SK-N-SH (cell line): ENCODE measurements at regions not wholly inside any gene's neighbourhood (a gene's known extent, or its start where the extent isn't known, plus 50 kb on each side); places are given as distances from the start of the nearest gene placed in this dataset.

Source experiments
- CTCF ChIA-PET: fragments of 300-600, 350-600 bp; formaldehyde crosslinking; extraction: SDS; loops from one replicate; lab custom pipeline; 2021; lab: Yijun Ruan, JAX
- POLR2A ChIA-PET: fragments of 350-600 bp; sonication (Branson Sonifier 250); formaldehyde crosslinking; extraction: SDS; loops from one replicate; lab custom pipeline; 2020; ENCODE audit warnings: antibody characterized with exemption, inconsistent platforms; lab: Yijun Ruan, JAX
- DNase-seq: peaks from one replicate; pipeline ENCODE4 v3.0.0; 2012
- H2AFZ ChIP-seq: fragments of 200-600 bp; sonication (generic); 2 replicates; pipeline ENCODE4 v1.8.1; 2016; ENCODE audit warnings: antibody characterized with exemption, mild to moderate bottlenecking, low read depth
- H3F3A ChIP-seq: fragments of 200-600 bp; sonication (generic); replicated peaks from 2 replicates; pipeline ENCODE3; 2016; ENCODE audit warnings: antibody characterized with exemption, mild to moderate bottlenecking; ENCODE audit not compliant: insufficient read depth
- H3K27ac ChIP-seq, 2 experiments: fragments of 200-500 bp in 1 of 2; fragments of 200-600 bp in 1 of 2; sonication (Bioruptor generic) in 1 of 2; sonication (generic), shearing (Covaris generic) in 1 of 2; 2 replicates each; pipeline versions ENCODE4 v1.5.1 to v1.6.1; 2014 to 2016; ENCODE audit warnings: low read depth in 2 of 2, inconsistent platforms in 1 of 2, low read length in 1 of 2, mild to moderate bottlenecking in 1 of 2, mixed read lengths in 1 of 2
- H3K27me3 ChIP-seq: fragments of 200-600 bp; sonication (generic), shearing (Covaris generic); 2 replicates; pipeline ENCODE4 v1.6.1; 2016; ENCODE audit warnings: mixed run types; ENCODE audit not compliant: insufficient read depth
- H3K36me3 ChIP-seq, 2 experiments: fragments of 200-500 bp in 1 of 2; fragments of 200-600 bp in 1 of 2; sonication (Bioruptor generic) in 1 of 2; sonication (generic) in 1 of 2; replicated peaks in 1 of 2; 2 replicates each; pipeline versions ENCODE3 to v1.5.1; 2014 to 2016; ENCODE audit warnings: low read length in 1 of 2, mild to moderate bottlenecking in 1 of 2; ENCODE audit not compliant: insufficient read depth in 2 of 2, control insufficient read depth in 1 of 2
- H3K4me1 ChIP-seq, 2 experiments: fragments of 200-500 bp in 1 of 2; fragments of 200-600 bp in 1 of 2; sonication (Bioruptor generic) in 1 of 2; sonication (generic), shearing (Covaris generic) in 1 of 2; 2 replicates each; pipeline versions ENCODE4 v1.5.1 to v1.6.1; 2014 to 2016; ENCODE audit warnings: low read depth in 1 of 2, low read length in 1 of 2, mixed run types in 1 of 2; ENCODE audit not compliant: insufficient read depth in 2 of 2, control insufficient read depth in 1 of 2
- H3K4me2 ChIP-seq: fragments of 200-600 bp; sonication (generic), shearing (Covaris generic); 2 replicates; pipeline ENCODE4 v1.6.1; 2017; ENCODE audit warnings: mixed run types
- H3K4me3 ChIP-seq, 2 experiments: fragments of 200-500 bp in 1 of 2; fragments of 200-600 bp in 1 of 2; sonication (Bioruptor generic) in 1 of 2; sonication (generic), shearing (Covaris generic) in 1 of 2; 2 replicates each; pipeline versions ENCODE4 v1.5.1 to v1.8.1; 2014 to 2016; ENCODE audit warnings: low read depth in 2 of 2, inconsistent platforms in 1 of 2, low read length in 1 of 2, mild to moderate bottlenecking in 1 of 2, mixed read lengths in 1 of 2, moderate library complexity in 1 of 2
- H3K79me2 ChIP-seq: fragments of 200-600 bp; sonication (generic); 2 replicates; pipeline ENCODE4 v1.8.1; 2017; ENCODE audit warnings: mild to moderate bottlenecking; ENCODE audit not compliant: insufficient read depth
- H3K9ac ChIP-seq: fragments of 200-600 bp; sonication (generic); 2 replicates; pipeline ENCODE4 v1.6.1; 2017; ENCODE audit warnings: mixed run types
- H3K9me2 ChIP-seq: fragments of 200-600 bp; sonication (generic); 2 replicates; pipeline ENCODE4 v1.6.1; 2017; ENCODE audit warnings: mixed run types
- H3K9me3 ChIP-seq: fragments of 200-600 bp; sonication (generic); 2 replicates; pipeline ENCODE4 v1.6.1; 2017; ENCODE audit warnings: mixed run types, mild to moderate bottlenecking, moderate library complexity
- H4K20me1 ChIP-seq: fragments of 200-600 bp; sonication (generic); 2 replicates; pipeline ENCODE4 v1.6.1; 2017; ENCODE audit warnings: mild to moderate bottlenecking, mixed run types; ENCODE audit not compliant: insufficient read depth
- CHD2 ChIP-seq: fragments of 150-350 bp; IDR thresholded peaks from 2 replicates; pipeline ENCODE4 v1.6.1; 2018; ENCODE audit warnings: low read length; ENCODE audit not compliant: partially characterized antibody
- CTCF ChIP-seq: fragments of 200-600 bp; sonication (generic); IDR thresholded peaks from 2 replicates; pipeline ENCODE4 v1.6.1; 2017; ENCODE audit warnings: antibody characterized with exemption, mild to moderate bottlenecking, moderate library complexity
- ELF1 ChIP-seq: IDR thresholded peaks from 2 replicates; pipeline ENCODE4 v1.4.0; 2012
- EP300 ChIP-seq, 2 experiments: IDR thresholded peaks; 2 replicates each; pipeline versions ENCODE4 v1.4.0 to v1.6.1; 2012; ENCODE audit warnings: borderline replicate concordance in 1 of 2, low read depth in 1 of 2, low read length in 1 of 2
- EZH2phosphoT487 ChIP-seq: fragments of 200-600 bp; sonication (generic); IDR thresholded peaks from 2 replicates; pipeline ENCODE4 v1.6.1; 2017; ENCODE audit warnings: low read depth, mixed run types, mild to moderate bottlenecking, antibody characterized with exemption, moderate library complexity, borderline replicate concordance
- FOXJ3 ChIP-seq: sonication (generic); formaldehyde crosslinking; IDR thresholded peaks from 2 replicates; pipeline ENCODE4 v1.5.1; 2020; ENCODE audit warnings: mild to moderate bottlenecking, missing genetic modification reagents
- GATA2 ChIP-seq: sonication (generic); formaldehyde crosslinking; IDR thresholded peaks from 2 replicates; pipeline ENCODE4 v1.5.0; 2020; ENCODE audit warnings: mild to moderate bottlenecking, missing genetic modification reagents
- MEF2A ChIP-seq: IDR thresholded peaks from 2 replicates; pipeline ENCODE4 v1.4.0; 2012; ENCODE audit warnings: low read depth, borderline replicate concordance
- MXI1 ChIP-seq: IDR thresholded peaks from 2 replicates; pipeline ENCODE4 v1.6.1; 2012; ENCODE audit warnings: mild to moderate bottlenecking, low read depth, low read length, improper control_type of control experiment
- NRF1 ChIP-seq: IDR thresholded peaks from 2 replicates; pipeline ENCODE4 v1.6.1; 2012; ENCODE audit warnings: low read depth, mild to moderate bottlenecking, low read length
- POLR2AphosphoS5 ChIP-seq: IDR thresholded peaks from 2 replicates; pipeline ENCODE4 v1.6.1; 2012; ENCODE audit warnings: low read depth, low read length
- RAD21 ChIP-seq: IDR thresholded peaks from 2 replicates; pipeline ENCODE4 v1.6.1; 2012; ENCODE audit warnings: mild to moderate bottlenecking, low read length
- RCOR1 ChIP-seq: fragments of 150-350 bp; IDR thresholded peaks from 2 replicates; pipeline ENCODE4 v1.6.1; 2017; ENCODE audit warnings: antibody characterized with exemption, low read length
- RFX5 ChIP-seq: IDR thresholded peaks from 2 replicates; pipeline ENCODE4 v1.6.1; 2012; ENCODE audit warnings: mild to moderate bottlenecking, improper control_type of control experiment, low read length
- RXRA ChIP-seq: IDR thresholded peaks from 2 replicates; pipeline ENCODE4 v1.4.0; 2012; ENCODE audit warnings: low read depth, mild to moderate bottlenecking, borderline replicate concordance
- SIN3A ChIP-seq: IDR thresholded peaks from 2 replicates; pipeline ENCODE4 v1.6.1; 2012; ENCODE audit warnings: low read depth, mild to moderate bottlenecking, low read length, moderate library complexity, borderline replicate concordance
- TCF12 ChIP-seq: IDR thresholded peaks from 2 replicates; pipeline ENCODE4 v1.4.0; 2012
- USF1 ChIP-seq: IDR thresholded peaks from 2 replicates; pipeline ENCODE4 v1.4.0; 2012; ENCODE audit warnings: low read depth, borderline replicate concordance
- YY1 ChIP-seq: IDR thresholded peaks from 2 replicates; pipeline ENCODE4 v1.4.0; 2012; ENCODE audit warnings: low read depth, mild to moderate bottlenecking
- WGBS: methylation state at CpG from one replicate; pipeline ENCODE4 v1.1.6; 2017; ENCODE audit warnings: low lambda C conversion rate; 5-methylcytosine and 5-hydroxymethylcytosine counted together
- TF ChIP-seq, protein P1 (sequence below): IDR thresholded peaks from 2 replicates; pipeline ENCODE4 v1.6.1; 2012; ENCODE audit warnings: mild to moderate bottlenecking, low read depth, low read length, moderate library complexity
- TF ChIP-seq, protein P2 (sequence below): fragments of 150-350 bp; IDR thresholded peaks from 2 replicates; pipeline ENCODE4 v1.6.1; 2017; ENCODE audit warnings: antibody characterized with exemption, low read length, low read depth, borderline replicate concordance

DNA sequence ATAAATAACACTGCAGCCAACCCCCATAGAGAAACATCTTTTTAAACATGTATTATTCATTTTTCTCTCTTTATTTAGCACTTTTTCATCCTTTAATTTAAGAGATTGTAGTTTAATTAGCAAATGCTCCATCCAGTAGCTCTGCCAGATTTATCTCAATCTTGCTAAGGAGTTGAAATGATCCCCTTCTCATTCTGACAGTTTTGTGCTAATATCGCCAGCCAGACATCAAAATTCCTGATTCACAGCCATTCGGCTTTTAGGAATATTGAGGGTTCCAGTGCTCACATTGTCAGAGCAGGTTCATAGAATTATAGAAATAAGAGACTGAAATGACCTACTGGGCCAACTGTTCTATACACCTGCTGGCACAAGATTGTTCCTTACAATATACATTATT lies 77.8 kb downstream of the CASP12 start (continued):
- TF ChIP-seq RXRA (no peak), EZH2phosphoT487 (no peak), NRF1 (no peak), CHD2 (no peak), MEF2A (no peak), CTCF (no peak), YY1 (no peak), GATA2 (no peak), RAD21 (no peak), SIN3A (no peak), RCOR1 (no peak), MXI1 (no peak)
- TF ChIP-seq, all 33 proteins: peak for 0

DNA sequence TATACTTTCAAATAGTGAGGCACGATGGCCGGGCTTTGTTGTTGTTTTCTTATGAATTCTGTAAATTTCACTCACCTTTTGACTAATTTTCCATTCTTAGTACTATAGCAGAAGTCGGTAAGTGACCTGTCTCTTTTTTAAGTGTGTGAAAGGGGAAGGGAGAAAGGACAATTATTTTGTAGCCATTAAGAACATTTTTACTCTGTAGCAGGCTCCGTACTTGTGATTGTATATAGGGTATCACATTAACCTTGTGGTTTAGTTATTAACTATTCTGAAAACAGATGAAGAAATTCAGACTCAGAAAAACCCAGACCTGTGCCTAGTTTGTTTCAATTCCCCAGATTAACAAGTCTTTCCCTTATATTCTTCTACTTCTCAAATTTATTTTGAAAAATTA lies 78.7 kb downstream of the CASP12 start:
- CTCF ChIA-PET: no interaction called here
- H3K9me3 ChIP-seq: no peaks in the 10 kb centered on the region
- no peak overlapping the region for H3K4me2 ChIP-seq
- H3K36me3 ChIP-seq: no peaks in the 10 kb centered on the region
- H3K4me3 ChIP-seq: no peak overlapping the region
- H3F3A ChIP-seq: no peaks in the 10 kb centered on the region
- no peaks in the 10 kb centered on the region for H4K20me1 ChIP-seq
- H2AFZ ChIP-seq: no peak overlapping the region
- H3K27me3 ChIP-seq: no peaks in the 10 kb centered on the region
- 69% methylated on average over 4 of the region's 4 CpGs for WGBS
- POLR2A ChIA-PET: no interaction called here
- H3K4me1 ChIP-seq: no peaks in the 10 kb centered on the region
- no peaks in the 10 kb centered on the region for H3K9me2 ChIP-seq
- DNase-seq: no peak
- no peak overlapping the region for H3K27ac ChIP-seq
- no peak overlapping the region for H3K9ac ChIP-seq
- no peaks in the 10 kb centered on the region for H3K79me2 ChIP-seq
- TF ChIP-seq EP300 (IDR thresholded peaks at IDR 0.05; ENCODE audit: borderline replicate concordance in 1 of 2, low read depth in 1 of 2, low read length in 1 of 2): no peak
- TF ChIP-seq MEF2A: no peak
- TF ChIP-seq, protein P1, sequence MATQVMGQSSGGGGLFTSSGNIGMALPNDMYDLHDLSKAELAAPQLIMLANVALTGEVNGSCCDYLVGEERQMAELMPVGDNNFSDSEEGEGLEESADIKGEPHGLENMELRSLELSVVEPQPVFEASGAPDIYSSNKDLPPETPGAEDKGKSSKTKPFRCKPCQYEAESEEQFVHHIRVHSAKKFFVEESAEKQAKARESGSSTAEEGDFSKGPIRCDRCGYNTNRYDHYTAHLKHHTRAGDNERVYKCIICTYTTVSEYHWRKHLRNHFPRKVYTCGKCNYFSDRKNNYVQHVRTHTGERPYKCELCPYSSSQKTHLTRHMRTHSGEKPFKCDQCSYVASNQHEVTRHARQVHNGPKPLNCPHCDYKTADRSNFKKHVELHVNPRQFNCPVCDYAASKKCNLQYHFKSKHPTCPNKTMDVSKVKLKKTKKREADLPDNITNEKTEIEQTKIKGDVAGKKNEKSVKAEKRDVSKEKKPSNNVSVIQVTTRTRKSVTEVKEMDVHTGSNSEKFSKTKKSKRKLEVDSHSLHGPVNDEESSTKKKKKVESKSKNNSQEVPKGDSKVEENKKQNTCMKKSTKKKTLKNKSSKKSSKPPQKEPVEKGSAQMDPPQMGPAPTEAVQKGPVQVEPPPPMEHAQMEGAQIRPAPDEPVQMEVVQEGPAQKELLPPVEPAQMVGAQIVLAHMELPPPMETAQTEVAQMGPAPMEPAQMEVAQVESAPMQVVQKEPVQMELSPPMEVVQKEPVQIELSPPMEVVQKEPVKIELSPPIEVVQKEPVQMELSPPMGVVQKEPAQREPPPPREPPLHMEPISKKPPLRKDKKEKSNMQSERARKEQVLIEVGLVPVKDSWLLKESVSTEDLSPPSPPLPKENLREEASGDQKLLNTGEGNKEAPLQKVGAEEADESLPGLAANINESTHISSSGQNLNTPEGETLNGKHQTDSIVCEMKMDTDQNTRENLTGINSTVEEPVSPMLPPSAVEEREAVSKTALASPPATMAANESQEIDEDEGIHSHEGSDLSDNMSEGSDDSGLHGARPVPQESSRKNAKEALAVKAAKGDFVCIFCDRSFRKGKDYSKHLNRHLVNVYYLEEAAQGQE: no peak
- TF ChIP-seq POLR2AphosphoS5: no peak
- TF ChIP-seq TCF12: no peak
- TF ChIP-seq NRF1: no peak
- no peak for TF ChIP-seq CTCF
- TF ChIP-seq SIN3A: no peak
- no peak for TF ChIP-seq RAD21
- TF ChIP-seq, protein P2, sequence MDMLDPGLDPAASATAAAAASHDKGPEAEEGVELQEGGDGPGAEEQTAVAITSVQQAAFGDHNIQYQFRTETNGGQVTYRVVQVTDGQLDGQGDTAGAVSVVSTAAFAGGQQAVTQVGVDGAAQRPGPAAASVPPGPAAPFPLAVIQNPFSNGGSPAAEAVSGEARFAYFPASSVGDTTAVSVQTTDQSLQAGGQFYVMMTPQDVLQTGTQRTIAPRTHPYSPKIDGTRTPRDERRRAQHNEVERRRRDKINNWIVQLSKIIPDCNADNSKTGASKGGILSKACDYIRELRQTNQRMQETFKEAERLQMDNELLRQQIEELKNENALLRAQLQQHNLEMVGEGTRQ: no peak
- TF ChIP-seq FOXJ3 (CRISPR knock-in tag): no peak
- no peak for TF ChIP-seq ELF1
- no peak for TF ChIP-seq RFX5
- no peak for TF ChIP-seq RCOR1
- TF ChIP-seq USF1: no peak
- TF ChIP-seq RXRA: no peak
